Testis (tissue), 2 donors: ENCODE measurements at regions not wholly inside any gene's neighbourhood (a gene's known extent, or its start where the extent isn't known, plus 50 kb on each side); places are given as distances from the start of the nearest gene placed in this dataset.

Experiments
- POLR2A ChIP-seq: fragments of 450-650 bp; IDR thresholded peaks from one replicate; pipeline ENCODE4 v1.6.1; 2017; ENCODE audit warnings: antibody characterized with exemption, mild to moderate bottlenecking, moderate library complexity
- TF ChIP-seq, protein P1 (sequence below), 3 experiments: fragments of 450-650 bp in 2 of 3; fragments of 200-600 bp in 1 of 3; sonication (generic) in 1 of 3; IDR thresholded peaks; one replicate each; pipeline ENCODE4 v1.5.1; 2016 to 2019; ENCODE audit warnings: antibody characterized with exemption in 3 of 3, mild to moderate bottlenecking in 2 of 3, moderate library complexity in 1 of 3

DNA sequence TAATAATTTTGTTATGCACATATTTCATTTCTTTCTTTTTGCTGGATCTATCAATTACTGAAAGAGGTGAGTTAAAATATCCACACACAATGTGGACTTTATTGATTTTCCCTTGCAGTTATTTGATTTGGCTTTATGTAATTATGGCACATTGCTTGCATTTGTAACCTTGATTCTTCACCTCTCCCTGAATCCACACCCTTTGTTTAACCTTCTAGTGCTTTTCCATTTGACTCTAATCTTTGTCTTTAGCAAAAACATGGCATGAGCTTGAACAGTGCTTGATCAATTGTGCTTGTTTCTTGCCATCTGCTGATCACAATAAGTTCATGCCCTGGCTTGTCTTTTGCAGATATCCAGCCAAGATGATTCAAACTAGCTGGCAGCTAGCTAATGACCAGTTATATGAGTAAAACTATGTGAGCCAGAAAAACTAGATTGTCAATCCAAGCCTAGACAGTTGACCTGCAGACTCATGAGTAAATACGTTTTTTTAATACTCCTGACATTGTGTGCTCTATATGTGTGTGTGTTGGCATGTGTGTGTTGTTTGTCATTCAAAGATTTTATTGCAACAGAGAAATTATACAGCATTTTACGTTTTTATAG, 899.2 kb downstream of the NCAM2 start:
- TF ChIP-seq, protein P1, sequence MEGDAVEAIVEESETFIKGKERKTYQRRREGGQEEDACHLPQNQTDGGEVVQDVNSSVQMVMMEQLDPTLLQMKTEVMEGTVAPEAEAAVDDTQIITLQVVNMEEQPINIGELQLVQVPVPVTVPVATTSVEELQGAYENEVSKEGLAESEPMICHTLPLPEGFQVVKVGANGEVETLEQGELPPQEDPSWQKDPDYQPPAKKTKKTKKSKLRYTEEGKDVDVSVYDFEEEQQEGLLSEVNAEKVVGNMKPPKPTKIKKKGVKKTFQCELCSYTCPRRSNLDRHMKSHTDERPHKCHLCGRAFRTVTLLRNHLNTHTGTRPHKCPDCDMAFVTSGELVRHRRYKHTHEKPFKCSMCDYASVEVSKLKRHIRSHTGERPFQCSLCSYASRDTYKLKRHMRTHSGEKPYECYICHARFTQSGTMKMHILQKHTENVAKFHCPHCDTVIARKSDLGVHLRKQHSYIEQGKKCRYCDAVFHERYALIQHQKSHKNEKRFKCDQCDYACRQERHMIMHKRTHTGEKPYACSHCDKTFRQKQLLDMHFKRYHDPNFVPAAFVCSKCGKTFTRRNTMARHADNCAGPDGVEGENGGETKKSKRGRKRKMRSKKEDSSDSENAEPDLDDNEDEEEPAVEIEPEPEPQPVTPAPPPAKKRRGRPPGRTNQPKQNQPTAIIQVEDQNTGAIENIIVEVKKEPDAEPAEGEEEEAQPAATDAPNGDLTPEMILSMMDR (IDR thresholded peaks at IDR 0.05), result no peak
- TF ChIP-seq POLR2A, result no peak
